ENCODE measurements at regions not wholly inside any gene's neighbourhood (a gene's known extent, or its start where the extent isn't known, plus 50 kb on each side); places are given as distances from the start of the nearest gene placed in this dataset.

- Histone ChIP-seq H3K27ac (no peak overlapping the region), H3K9me3 (no peaks in the 10 kb centered on the region), H3K4me3 (no peak overlapping the region), H3K4me1 (no peaks in the 10 kb centered on the region), H3K27me3 (no peaks in the 10 kb centered on the region), H3K36me3 (no peaks in the 10 kb centered on the region)
- no peak for DNase-seq
- intact Hi-C loops (cut with DNase I; ENCODE audit: low total_unique reads), result no loop called here
- TF ChIP-seq CTCF (IDR thresholded peaks at IDR 0.05) (no peak), POLR2AphosphoS5 (IDR thresholded peaks at IDR 0.05) (no peak), EP300 (IDR thresholded peaks at IDR 0.05) (no peak), POLR2A (IDR thresholded peaks at IDR 0.05) (no peak)
- WGBS, 5 donors, result 83 to 93% (median 89%) methylated on average over 11 of the region's 11 CpGs
Observed at GRCh38 chr12:124083708-124084107, 110.7 kb downstream of the ZNF664 start.

- no peaks in the 10 kb centered on the region for H3K36me3 ChIP-seq
- H3K4me3 ChIP-seq, result no peak overlapping the region
- no peak for TF ChIP-seq POLR2AphosphoS5 (IDR thresholded peaks at IDR 0.05)
- no peak for TF ChIP-seq CTCF (IDR thresholded peaks at IDR 0.05)
- TF ChIP-seq POLR2A (IDR thresholded peaks at IDR 0.05), result no peak
- no peak for TF ChIP-seq EP300 (IDR thresholded peaks at IDR 0.05)
- peaks cover 6 to 10% (median 7%) of the 10 kb centered on the region in 4 donors for H3K4me1 ChIP-seq
- intact Hi-C loops (cut with DNase I; ENCODE audit: low total_unique reads), result no loop called here
- H3K9me3 ChIP-seq, result no peaks in the 10 kb centered on the region
- 79 to 85% (median 81%) methylated on average over 13 to 17 of the region's 17 CpGs for WGBS, 5 donors
- no peaks in the 10 kb centered on the region for H3K27me3 ChIP-seq
- no peak for DNase-seq
- no peak overlapping the region for H3K27ac ChIP-seq
Observed at GRCh38 chr12:124085419-124086296, 112.6 kb downstream of the ZNF664 start.

- no peak for DNase-seq
- TF ChIP-seq EP300 (IDR thresholded peaks at IDR 0.05), result no peak
- no peak for TF ChIP-seq POLR2AphosphoS5 (IDR thresholded peaks at IDR 0.05)
- no peak for TF ChIP-seq CTCF (IDR thresholded peaks at IDR 0.05)
- TF ChIP-seq POLR2A (IDR thresholded peaks at IDR 0.05), result no peak
- no peaks in the 10 kb centered on the region for H3K27me3 ChIP-seq
- H3K4me3 ChIP-seq, result no peak overlapping the region
- H3K9me3 ChIP-seq, result no peaks in the 10 kb centered on the region
- no peak overlapping the region for H3K27ac ChIP-seq
- H3K4me1 ChIP-seq, result peaks cover 6 to 11% (median 7%) of the 10 kb centered on the region in 4 donors
- intact Hi-C loops (cut with DNase I; ENCODE audit: low total_unique reads), result no loop called here
- 64 to 87% (median 80%) methylated on average over 6 to 7 of the region's 7 CpGs for WGBS, 5 donors
- no peaks in the 10 kb centered on the region for H3K36me3 ChIP-seq
Observed at GRCh38 chr12:124086299-124086898, 113.4 kb downstream of the ZNF664 start.

GRCh38 chr12:124087266-124088051 lies 114.4 kb downstream of the ZNF664 start:
- intact Hi-C loops (cut with DNase I; ENCODE audit: low total_unique reads), result no loop called here
- Histone ChIP-seq H3K27ac (peak overlapping the region in 1 of 5 donors; percentile 42), H3K4me3 (no peak overlapping the region), H3K27me3 (no peaks in the 10 kb centered on the region), H3K4me1 (peaks cover 6 to 11% (median 7%) of the 10 kb centered on the region in 4 donors), H3K9me3 (no peaks in the 10 kb centered on the region), H3K36me3 (no peaks in the 10 kb centered on the region)
- 61 to 83% (median 79%) methylated on average over 10 of the region's 10 CpGs for WGBS, 5 donors
- TF ChIP-seq CTCF (IDR thresholded peaks at IDR 0.05) (no peak), POLR2AphosphoS5 (IDR thresholded peaks at IDR 0.05) (no peak), POLR2A (IDR thresholded peaks at IDR 0.05) (no peak), EP300 (IDR thresholded peaks at IDR 0.05) (no peak)
- DNase-seq, result peak in 1 of 2 donors; percentile 83
